GM18867 (cell line): ENCODE measurements at regions not wholly inside any gene's neighbourhood (a gene's known extent, or its start where the extent isn't known, plus 50 kb on each side); places are given as distances from the start of the nearest gene placed in this dataset.
"Not testable (repeated sequence)": the region's sequence is repeated elsewhere in the genome, so short reads cannot be mapped to it uniquely, and the experiment has no call there.

Experiments used
- ATAC-seq: cut with Tn5 transposase; IDR thresholded peaks from one replicate; pipeline ENCODE4 v1.9.1; 2021; ENCODE audit warnings: mild to moderate bottlenecking, moderate library complexity; ENCODE audit not compliant: unreplicated experiment

GRCh38 chr1:144140243-144140642, 168.5 kb upstream of the FAM72C start:
- ATAC-seq: not testable (repeated sequence)

DNA sequence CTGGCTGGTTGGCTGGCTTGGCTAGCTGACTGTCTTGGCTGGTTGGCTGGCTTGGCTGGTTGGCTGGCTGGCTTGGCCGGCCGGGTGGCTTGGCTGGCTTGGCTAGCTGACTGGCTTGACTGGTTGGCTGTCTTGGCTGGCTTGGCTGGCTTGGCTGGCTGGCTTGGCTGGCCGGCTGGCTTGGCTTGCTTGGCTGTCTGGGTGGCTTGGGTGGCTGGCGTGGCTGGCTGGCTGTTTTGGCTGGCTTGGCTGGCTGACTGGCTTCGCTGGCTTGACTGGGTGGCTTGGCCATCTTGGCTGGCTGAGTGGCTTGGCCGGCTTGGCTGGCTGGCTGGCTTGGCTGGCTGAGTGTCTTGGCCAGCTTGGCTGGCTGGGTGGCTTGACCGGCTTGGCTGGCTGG, 133.2 kb upstream of the FAM72C start:
- not testable (repeated sequence) for ATAC-seq

DNA sequence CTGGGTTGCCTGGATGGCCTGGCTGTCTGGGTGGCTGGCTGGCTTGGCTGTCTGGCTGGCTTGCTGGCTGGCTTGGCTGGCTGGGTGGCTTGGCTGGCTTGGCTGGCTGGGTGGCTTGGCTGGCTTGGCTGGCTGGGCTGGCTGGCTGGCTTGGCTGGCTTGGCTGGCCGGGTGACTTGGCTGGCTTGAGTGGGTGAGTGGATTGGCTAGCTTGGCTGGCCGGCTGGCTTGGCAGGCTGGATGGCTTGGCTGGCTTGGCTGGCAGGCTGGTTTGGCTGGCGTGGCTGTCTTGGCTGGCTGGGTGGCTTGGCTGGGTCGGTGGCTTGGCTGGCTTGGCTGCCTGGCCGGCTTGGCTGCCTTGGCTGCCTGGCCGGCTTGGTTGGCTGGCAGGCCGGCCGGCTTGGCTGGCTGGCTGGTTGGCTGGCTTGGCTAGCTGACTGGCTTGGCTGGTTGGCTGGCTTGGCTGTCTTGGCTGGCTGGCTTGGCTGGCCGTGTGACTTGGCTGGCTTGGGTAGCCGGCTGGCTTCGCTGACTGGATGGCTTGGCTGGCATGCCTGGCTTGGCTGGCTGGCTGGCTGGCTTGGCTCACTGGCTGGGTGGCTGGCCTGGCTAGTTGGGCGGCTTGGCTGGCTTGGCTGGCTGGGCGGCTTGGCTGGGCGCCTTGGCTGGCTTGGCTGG, 132.4 kb upstream of the FAM72C start:
- not testable (repeated sequence) for ATAC-seq

GRCh38 chr1:144103156-144103880, 131.5 kb upstream of the FAM72C start:
- not testable (repeated sequence) for ATAC-seq

GRCh38 chr1:144102046-144102745, 130.4 kb upstream of the FAM72C start:
- not testable (repeated sequence) for ATAC-seq

- ATAC-seq: no peak
These were observed 129.7 kb upstream of the FAM72C start for GRCh38 chr1:144101397-144102045.

- not testable (repeated sequence) for ATAC-seq
These were observed 105.5 kb upstream of the FAM72C start for GRCh38 chr1:144077167-144077841.

DNA sequence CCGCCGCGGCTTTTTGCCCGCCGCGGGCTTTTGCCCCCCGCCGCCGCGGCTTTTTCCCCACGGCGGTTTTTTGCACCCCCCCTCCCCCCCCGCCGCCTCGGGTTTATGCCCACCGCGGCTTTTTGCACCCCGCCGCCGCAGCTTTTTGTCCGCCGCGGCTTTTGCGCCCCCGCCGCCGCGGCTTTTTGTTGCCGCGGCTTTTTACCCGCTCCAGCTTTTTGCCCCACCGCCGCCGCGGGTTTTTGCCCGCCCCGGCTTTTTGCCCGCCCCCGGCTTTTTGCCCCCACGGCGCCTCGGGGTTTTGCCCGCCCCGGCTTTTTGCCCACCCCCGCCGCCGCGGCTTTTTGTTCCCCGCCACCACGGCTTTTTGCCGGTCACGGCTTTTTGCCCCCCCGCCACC, 104.9 kb upstream of the FAM72C start:
- ATAC-seq: not testable (repeated sequence)

DNA sequence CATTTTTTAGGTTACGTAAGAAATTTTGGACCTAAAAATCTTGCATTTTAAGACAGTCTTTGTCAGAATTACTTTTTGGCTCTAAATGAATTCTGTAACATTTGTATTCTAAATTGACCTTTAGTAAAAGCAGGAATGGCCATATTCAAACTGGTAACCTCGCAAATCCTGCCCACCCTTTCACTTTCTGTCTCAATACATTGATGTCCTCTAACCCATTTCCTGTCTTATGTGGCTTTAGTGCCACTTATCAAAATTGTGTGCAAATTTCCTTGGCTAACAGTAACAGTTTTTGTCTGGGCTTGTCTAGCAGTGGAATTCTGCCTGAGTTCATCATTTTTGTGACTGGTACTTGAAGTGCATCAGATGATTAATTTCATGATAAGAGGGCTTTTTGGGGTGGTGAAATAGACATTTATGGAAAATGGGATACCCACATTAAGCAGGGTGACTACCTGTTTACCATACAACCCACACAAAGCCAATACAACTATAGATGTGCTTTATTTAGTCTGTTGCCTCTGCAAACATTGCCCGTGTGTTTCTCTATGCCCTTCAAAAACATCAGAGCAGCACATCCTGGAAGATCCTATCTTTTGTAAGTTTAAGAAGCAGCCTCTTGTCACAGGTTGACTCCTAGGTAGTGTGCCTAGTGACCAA, 98.7 kb upstream of the FAM72C start:
- ATAC-seq: not testable (repeated sequence)

- ATAC-seq: not testable (repeated sequence)
These were observed 95.3 kb upstream of the FAM72C start for GRCh38 chr1:144067042-144067441.

DNA sequence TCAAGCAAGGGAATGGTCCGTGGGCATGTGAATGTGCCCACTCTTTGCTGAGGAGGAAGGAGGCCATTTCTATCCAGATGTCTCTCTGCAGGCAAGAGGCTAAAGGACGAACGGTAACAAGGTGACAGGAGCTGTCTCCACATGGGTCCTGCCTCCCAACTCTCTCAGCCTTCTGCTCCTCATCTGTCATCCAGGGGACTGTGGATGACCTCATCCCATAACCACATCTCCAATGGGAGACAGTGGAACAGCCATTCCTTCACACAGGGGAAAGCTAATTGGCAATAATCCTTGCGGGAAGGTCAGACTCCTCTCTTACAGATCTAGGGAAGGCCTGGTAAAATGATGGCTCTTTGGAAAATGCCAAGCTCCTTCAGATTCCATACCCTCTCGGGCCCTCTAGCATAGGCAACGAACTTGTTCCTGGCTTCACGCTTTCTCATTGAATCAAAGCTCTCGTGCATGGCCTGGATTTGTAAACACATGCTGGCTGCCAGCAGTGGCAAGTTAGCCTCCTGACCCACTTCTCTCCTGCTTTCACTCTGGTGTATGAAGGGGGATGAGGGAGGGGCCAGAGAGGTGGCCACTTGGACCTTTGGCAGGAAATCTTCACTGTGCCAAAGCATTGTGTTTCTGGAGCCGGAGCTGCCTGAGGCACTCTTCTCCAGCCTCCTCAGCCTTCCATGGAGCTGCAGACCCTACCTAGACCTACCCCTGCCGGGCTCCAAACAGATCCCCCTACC, 94.5 kb upstream of the FAM72C start:
- ATAC-seq: not testable (repeated sequence)

GRCh38 chr1:144065299-144066060, 93.7 kb upstream of the FAM72C start:
- not testable (repeated sequence) for ATAC-seq

DNA sequence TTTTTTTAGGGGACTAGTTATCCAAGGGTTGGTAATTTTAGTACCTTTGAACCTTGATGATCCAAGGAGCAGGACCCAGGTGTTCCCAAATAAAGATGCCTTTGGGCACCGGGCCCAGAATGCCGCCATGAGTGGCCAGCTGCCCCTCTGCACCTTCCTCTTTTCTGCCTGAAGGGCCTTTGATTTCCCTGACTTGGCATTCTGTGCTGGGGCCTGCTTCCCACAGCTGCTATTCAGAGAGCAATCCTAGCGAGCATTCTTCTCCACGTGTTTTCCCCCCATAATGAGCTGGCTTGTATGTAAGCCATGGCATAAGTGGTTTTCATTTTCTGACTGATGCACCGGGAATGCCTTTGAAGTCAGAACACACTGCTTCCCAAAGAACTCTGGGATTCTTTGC, 77.6 kb upstream of the FAM72C start:
- not testable (repeated sequence) for ATAC-seq

DNA sequence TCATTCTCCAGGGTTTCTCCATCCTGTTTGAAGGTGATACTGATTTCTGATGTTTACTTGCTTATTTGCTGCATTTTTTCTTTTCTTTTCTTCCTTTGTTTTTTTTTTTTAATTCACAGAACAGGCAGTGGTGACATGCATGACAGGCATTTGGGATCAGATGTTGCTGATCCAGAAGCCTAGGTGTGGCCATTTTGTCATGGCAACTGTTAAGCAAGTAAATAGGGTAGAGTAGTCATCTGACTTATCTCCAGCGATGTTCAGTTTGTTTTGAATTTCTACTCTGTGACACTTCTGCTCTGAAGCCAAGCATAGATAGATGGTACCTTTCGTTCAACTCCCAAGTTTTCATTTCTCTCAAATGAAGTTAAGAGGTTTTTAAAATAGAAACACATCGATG, 74.9 kb upstream of the FAM72C start:
- not testable (repeated sequence) for ATAC-seq

DNA sequence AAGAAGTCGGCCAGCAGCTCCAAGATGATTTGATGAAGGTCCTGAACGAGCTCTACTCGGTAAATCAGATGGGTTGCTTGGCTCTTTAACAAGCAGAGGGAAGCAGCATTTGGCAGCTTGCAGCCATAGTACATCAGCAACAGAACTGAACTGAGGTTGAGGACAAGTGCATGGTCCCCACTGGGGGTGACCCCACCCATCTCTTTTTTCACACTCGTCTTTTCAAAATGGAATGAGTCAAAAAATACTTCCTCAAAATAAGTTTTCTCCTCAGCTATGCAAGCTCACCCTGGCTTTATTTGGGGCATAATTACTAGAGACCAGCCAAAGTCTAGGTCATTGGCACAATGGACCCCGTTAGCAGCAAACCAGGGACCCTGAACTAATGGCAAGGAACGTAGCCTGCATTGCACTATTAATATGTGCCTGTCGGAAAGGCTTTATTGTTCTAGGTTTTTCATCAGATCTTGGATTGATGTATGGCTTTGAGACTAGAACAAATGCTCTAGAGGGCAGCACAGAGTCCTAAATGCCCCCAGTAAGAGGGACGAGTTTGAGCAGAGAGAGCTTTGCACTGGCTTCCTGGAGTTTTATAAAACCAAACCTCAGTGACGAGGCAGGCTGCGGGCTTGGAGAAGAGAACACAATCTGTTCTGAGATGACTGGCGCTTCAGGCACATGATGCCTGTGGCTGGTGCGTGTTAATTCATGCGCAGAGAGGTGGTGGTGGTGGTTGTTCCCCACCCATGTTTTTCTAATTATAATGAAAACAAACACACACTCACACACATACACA, 74.2 kb upstream of the FAM72C start:
- peak; percentile 73 for ATAC-seq

- not testable (repeated sequence) for ATAC-seq
These were observed 70.5 kb upstream of the FAM72C start for GRCh38 chr1:144042251-144042650.

DNA sequence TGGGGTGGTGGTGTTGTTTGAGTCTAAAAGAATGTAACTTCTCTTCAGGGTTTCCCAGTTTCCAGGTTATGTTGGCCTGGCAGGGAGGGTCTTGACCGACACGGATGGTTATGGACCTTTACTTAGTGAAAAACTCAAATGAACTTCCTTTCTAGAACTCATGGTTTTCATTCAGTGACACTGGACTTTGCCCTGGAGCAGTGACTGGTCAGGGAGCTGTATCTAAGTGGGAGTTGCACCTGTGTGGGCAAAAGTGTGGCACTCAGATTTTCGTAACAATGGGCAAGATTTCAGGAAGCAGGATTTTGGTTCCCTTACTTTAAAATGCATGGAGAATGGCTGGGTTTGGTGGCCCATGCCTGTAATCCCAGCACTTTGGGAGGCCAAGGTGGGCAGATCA, 68.5 kb upstream of the FAM72C start:
- not testable (repeated sequence) for ATAC-seq

- not testable (repeated sequence) for ATAC-seq
These were observed 62.3 kb upstream of the FAM72C start for GRCh38 chr1:144034045-144034444.
